ENCODE measurements at regions not wholly inside any gene's neighbourhood (a gene's known extent, or its start where the extent isn't known, plus 50 kb on each side); places are given as distances from the start of the nearest gene placed in this dataset.

DNA sequence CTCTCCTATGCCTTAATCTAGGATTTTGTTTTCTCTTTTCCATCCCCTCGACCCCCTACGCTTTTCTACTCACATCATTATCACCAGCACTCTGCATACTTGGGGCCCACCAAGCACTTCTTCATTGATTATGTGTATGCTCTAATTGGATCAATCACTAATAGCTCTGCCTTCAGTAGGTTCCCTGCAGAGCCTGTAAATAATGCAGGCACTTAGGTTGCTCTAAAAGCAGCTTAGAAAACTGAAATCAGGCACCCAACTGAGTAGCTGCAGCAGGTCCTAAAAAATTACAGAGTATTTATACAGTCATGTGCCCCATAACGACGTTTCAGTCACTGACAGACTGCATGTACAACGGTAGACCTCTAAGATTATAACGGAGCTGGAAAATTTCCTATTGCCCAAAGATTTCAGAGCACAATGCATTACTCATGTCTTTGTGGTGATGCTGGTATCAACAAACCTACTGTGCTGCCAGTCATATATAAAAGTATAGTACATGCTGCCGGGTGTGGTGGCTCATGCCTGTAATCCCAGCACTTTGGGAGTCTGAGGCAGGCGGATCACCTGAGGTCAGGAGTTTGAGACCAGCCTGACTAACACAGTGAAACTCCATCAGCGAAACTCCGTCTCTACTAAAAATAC is 280.4 kb downstream of the HS3ST3B1 start:
- TF ChIP-seq ZNF121 (CRISPR knock-in tag; conservative IDR thresholded peaks at IDR 0.05) (no peak), TAF1 (IDR thresholded peaks at IDR 0.05; ENCODE audit: control insufficient read depth, extremely low read depth, insufficient read depth, low read length, severe bottlenecking) (no peak), CTCF (IDR thresholded peaks at IDR 0.05 in 2 of 3, conservative IDR thresholded peaks at IDR 0.05 in 1 of 3; ENCODE audit: insufficient read depth in 2 of 3, low read depth in 1 of 3, low read length in 3 of 3) (no peak), ATF1 (CRISPR knock-in tag; IDR thresholded peaks at IDR 0.05) (no peak), ATF1 (tag; IDR thresholded peaks at IDR 0.05) (no peak), MYBL2 (IDR thresholded peaks at IDR 0.05; ENCODE audit: low read depth) (no peak), MYBL2 (CRISPR knock-in tag; IDR thresholded peaks at IDR 0.05; ENCODE audit: borderline replicate concordance) (no peak), EP300 (IDR thresholded peaks at IDR 0.05; ENCODE audit: low read length) (no peak), ETS2 (tag; IDR thresholded peaks at IDR 0.05; ENCODE audit: borderline replicate concordance, poor library complexity, severe bottlenecking) (no peak), POLR2AphosphoS5 (IDR thresholded peaks at IDR 0.05; ENCODE audit: control insufficient read depth, insufficient read depth, low read depth, low read length) (no peak)
- TF ChIP-seq, protein P1, sequence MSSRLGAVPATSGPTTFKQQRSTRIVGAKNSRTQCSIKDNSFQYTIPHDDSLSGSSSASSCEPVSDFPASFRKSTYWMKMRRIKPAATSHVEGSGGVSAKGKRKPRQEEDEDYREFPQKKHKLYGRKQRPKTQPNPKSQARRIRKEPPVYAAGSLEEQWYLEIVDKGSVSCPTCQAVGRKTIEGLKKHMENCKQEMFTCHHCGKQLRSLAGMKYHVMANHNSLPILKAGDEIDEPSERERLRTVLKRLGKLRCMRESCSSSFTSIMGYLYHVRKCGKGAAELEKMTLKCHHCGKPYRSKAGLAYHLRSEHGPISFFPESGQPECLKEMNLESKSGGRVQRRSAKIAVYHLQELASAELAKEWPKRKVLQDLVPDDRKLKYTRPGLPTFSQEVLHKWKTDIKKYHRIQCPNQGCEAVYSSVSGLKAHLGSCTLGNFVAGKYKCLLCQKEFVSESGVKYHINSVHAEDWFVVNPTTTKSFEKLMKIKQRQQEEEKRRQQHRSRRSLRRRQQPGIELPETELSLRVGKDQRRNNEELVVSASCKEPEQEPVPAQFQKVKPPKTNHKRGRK (tag; IDR thresholded peaks at IDR 0.05): no peak
